Caco-2 (cell line): ENCODE measurements at regions not wholly inside any gene's neighbourhood (a gene's known extent, or its start where the extent isn't known, plus 50 kb on each side); places are given as distances from the start of the nearest gene placed in this dataset.

Experiments used
- BruUV-seq: library from RNA; stranded (reverse); fragments of 400-500 nt; replicated peaks from 2 replicates; lab custom pipeline; 2021; lab: Mats Ljungman, UMichigan
- CTCF ChIA-PET: fragments of 300-600 bp; sonication (Branson Sonifier 250); formaldehyde crosslinking; loops from one replicate; lab custom pipeline; 2022; ENCODE audit warnings: antibody characterized with exemption; lab: Charles Lee
- POLR2A ChIA-PET: fragments of 300-600 bp; sonication (Branson Sonifier 250); formaldehyde crosslinking; loops from one replicate; lab custom pipeline; 2022; ENCODE audit warnings: antibody characterized with exemption; lab: Charles Lee
- DNase-seq, 2 experiments: peaks; one replicate each; pipeline versions ENCODE4 v3.0.0 to v3.0.0-alpha.2; 2020 to 2022
- H3K27me3 ChIP-seq: replicated peaks from 2 replicates; pipeline ENCODE4 v1.6.0; 2011; ENCODE audit warnings: low read length; ENCODE audit not compliant: control insufficient read depth, insufficient read depth
- H3K36me3 ChIP-seq: 2 replicates; pipeline ENCODE4 v1.5.1; 2011; ENCODE audit warnings: low read length; ENCODE audit not compliant: control insufficient read depth, insufficient read depth
- H3K4me1 ChIP-seq: fragments of 250-450 bp; sonication (Bioruptor Pico); 2 replicates; pipeline ENCODE4 v1.5.1; 2020; ENCODE audit warnings: mild to moderate bottlenecking
- H3K4me3 ChIP-seq: 2 replicates; pipeline ENCODE4 v1.5.1; 2011; ENCODE audit warnings: low read depth, mild to moderate bottlenecking, control low read depth, low read length
- H3K9me3 ChIP-seq: fragments of 250-450 bp; sonication (Bioruptor Pico); 2 replicates; pipeline ENCODE4 v1.5.1; 2020; ENCODE audit warnings: mild to moderate bottlenecking, moderate library complexity
- H3K27ac Mint-ChIP-seq: one replicate; pipeline ENCODE4 v1.8.0; 2022; ENCODE audit warnings: mixed read lengths; ENCODE audit not compliant: unreplicated experiment
- H3K27me3 Mint-ChIP-seq: one replicate; pipeline ENCODE4 v1.8.0; 2022; ENCODE audit warnings: mixed read lengths; ENCODE audit not compliant: insufficient read depth, unreplicated experiment
- H3K36me3 Mint-ChIP-seq: one replicate; pipeline ENCODE4 v1.8.0; 2022; ENCODE audit warnings: mild to moderate bottlenecking, mixed read lengths; ENCODE audit not compliant: insufficient read depth, unreplicated experiment
- H3K4me1 Mint-ChIP-seq: one replicate; pipeline ENCODE4 v1.8.0; 2022; ENCODE audit warnings: low read depth, mixed read lengths; ENCODE audit not compliant: unreplicated experiment
- H3K4me3 Mint-ChIP-seq: one replicate; pipeline ENCODE4 v1.8.0; 2022; ENCODE audit warnings: mild to moderate bottlenecking, moderate library complexity, mixed read lengths; ENCODE audit not compliant: unreplicated experiment
- H3K9me3 Mint-ChIP-seq: one replicate; pipeline ENCODE4 v1.8.0; 2022; ENCODE audit warnings: mixed read lengths; ENCODE audit not compliant: unreplicated experiment
- intact Hi-C: fragments of 100-400 bp; cut with micrococcal nuclease; formaldehyde crosslinking; loops from one replicate; pipeline ENCODE4 v1.10.0; 2022; ENCODE audit not compliant: unreplicated experiment
- TF ChIP-seq, protein P1 (sequence below), 2 experiments: fragments of 200-600 bp in 1 of 2; IDR thresholded peaks; 1 replicate in 1 of 2; 2 replicates in 1 of 2; pipeline versions ENCODE4 v1.5.1 to v1.8.0; 2011 to 2022; ENCODE audit warnings: antibody characterized with exemption in 1 of 2, control low read depth in 1 of 2, inconsistent platforms in 1 of 2, low read depth in 1 of 2, low read length in 1 of 2, mild to moderate bottlenecking in 1 of 2, moderate library complexity in 1 of 2; ENCODE audit not compliant: insufficient read depth in 1 of 2, severe bottlenecking in 1 of 2, unreplicated experiment in 1 of 2

DNA sequence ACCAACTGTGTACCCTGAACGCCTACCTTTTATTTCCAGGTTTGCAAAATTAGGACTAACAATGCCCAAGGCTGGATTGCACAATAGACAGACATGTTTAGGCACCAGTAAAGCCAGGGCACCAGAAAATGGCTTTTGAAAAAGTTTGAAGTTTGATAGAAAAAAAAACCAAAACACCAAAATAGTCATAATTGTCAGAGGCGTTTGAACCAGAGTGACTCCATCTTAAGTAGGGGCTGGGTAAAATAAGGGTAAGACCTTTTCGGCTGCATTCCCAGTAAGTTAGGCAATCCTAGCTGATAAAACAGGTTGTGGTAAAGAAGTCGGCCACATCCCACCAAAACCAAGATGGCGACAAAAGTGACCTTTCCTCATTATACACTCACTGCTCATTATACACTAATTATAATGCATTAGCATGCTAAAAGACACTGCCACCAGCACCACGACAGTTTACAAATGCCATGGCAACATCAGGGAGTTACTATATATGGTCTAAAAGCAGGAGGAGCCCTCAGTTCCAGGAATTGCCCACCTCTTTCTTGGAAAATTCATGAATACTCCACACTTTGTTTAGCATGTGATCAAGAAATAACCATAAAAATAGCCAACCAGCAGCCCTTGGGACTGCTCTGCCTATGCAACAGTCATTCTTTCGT, 71.2 kb upstream of the EPCAM start:
- no peaks in the 10 kb centered on the region for H3K27me3 ChIP-seq
- no peaks in the 10 kb centered on the region for H3K36me3 ChIP-seq
- TF ChIP-seq, protein P1, sequence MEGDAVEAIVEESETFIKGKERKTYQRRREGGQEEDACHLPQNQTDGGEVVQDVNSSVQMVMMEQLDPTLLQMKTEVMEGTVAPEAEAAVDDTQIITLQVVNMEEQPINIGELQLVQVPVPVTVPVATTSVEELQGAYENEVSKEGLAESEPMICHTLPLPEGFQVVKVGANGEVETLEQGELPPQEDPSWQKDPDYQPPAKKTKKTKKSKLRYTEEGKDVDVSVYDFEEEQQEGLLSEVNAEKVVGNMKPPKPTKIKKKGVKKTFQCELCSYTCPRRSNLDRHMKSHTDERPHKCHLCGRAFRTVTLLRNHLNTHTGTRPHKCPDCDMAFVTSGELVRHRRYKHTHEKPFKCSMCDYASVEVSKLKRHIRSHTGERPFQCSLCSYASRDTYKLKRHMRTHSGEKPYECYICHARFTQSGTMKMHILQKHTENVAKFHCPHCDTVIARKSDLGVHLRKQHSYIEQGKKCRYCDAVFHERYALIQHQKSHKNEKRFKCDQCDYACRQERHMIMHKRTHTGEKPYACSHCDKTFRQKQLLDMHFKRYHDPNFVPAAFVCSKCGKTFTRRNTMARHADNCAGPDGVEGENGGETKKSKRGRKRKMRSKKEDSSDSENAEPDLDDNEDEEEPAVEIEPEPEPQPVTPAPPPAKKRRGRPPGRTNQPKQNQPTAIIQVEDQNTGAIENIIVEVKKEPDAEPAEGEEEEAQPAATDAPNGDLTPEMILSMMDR (IDR thresholded peaks at IDR 0.05; ENCODE audit: insufficient read depth in 1 of 2, low read depth in 1 of 2, low read length in 1 of 2, severe bottlenecking in 1 of 2, unreplicated experiment in 1 of 2): no peak
- no peaks in the 10 kb centered on the region for H3K9me3 ChIP-seq
- BruUV-seq: no TSS peak
- DNase-seq: no peak
- peaks cover 43% of the 10 kb centered on the region for H3K4me1 Mint-ChIP-seq
- H3K4me3 Mint-ChIP-seq: no peak overlapping the region
- H3K4me1 ChIP-seq: peaks cover 71% of the 10 kb centered on the region
- no peaks in the 10 kb centered on the region for H3K27me3 Mint-ChIP-seq
- no peak overlapping the region for H3K27ac Mint-ChIP-seq
- ChIA-PET POLR2A (no interaction called here), CTCF (no interaction called here)
- H3K4me3 ChIP-seq: no peak overlapping the region
- no peaks in the 10 kb centered on the region for H3K36me3 Mint-ChIP-seq
- H3K9me3 Mint-ChIP-seq: no peaks in the 10 kb centered on the region
- intact Hi-C loops: no loop called here

DNA sequence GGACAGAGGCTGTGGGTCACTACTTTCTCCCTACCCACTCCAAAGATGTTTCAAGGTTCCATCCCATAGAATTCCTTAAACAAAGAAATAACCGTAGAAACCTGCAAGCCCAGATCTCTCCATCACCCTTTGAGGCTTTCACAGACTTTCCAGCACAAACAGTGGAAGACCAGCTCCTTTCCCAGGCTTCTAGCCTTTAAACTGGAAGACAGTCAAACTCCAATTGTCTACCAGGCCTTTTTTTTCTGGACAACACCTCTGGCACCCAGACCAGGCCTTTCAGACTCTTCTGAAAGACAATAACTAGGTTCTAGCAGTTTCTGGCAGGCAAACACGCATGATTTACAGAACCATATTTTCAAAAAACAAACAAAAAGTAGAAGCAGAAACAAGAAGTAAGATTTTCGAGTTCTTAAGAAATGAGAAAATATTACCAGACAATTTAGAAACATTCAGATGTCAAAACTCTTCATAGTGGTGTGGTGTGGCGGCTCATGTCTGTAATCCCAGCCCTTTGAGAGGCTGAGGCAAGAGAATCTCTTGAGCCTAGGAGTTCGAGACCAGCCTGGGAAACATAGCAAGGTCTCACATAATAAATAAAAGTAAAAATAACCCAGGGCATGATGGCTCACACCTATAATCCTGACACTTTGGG, 73.0 kb upstream of the EPCAM start:
- CTCF ChIA-PET: no interaction called here
- Histone ChIP-seq H3K27me3 (no peaks in the 10 kb centered on the region), H3K4me1 (peaks cover 66% of the 10 kb centered on the region), H3K4me3 (no peak overlapping the region), H3K9me3 (no peaks in the 10 kb centered on the region), H3K36me3 (no peaks in the 10 kb centered on the region)
- POLR2A ChIA-PET: no interaction called here
- TF ChIP-seq, protein P1 (IDR thresholded peaks at IDR 0.05; ENCODE audit: insufficient read depth in 1 of 2, low read depth in 1 of 2, low read length in 1 of 2, severe bottlenecking in 1 of 2, unreplicated experiment in 1 of 2): no peak
- Mint-ChIP-seq H3K36me3 (no peaks in the 10 kb centered on the region), H3K27ac (peak overlapping the region; percentile 38), H3K27me3 (no peaks in the 10 kb centered on the region), H3K4me3 (no peak overlapping the region), H3K4me1 (peaks cover 34% of the 10 kb centered on the region), H3K9me3 (no peaks in the 10 kb centered on the region)
- intact Hi-C loops: no loop called here
- DNase-seq: no peak
- no TSS peak for BruUV-seq

DNA sequence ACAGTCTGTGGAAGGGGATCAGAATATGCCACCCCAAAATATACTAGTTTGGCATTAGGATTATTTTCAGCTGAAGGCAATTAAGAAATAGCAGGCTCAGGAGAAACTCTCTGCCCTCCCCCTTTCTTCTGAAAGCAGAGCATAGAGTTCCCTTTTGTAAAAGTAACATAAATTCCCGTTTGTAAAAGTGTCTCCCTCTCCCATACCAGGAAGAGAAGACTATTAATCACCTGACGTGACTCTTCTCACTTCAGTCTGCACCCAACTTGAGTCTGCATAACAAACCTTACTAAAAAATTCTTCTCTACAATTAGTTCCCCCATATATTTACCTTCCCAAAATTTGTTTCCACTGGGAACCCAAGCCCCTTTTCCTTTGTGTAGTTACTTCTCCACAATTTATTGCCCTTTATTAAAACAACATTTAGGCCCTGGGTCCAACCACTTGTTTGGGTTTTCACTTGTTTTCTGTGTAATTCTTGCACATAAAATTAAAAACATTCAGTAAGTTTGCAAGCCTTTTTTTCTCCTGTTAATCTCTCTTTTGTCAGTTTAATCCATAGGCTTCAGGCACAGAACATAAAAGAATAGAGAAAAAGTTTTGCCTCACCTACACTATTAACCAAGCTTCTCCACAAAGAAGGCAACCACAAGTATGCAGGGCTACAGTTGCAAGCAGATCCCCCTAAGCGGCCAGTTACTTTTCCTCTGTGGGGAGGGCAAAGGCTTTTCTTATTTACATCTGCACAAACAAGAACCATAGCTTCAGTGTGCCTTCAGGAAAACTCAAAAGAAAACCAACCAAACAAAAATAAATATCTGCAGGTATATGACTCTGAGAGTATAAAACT, 73.8 kb upstream of the EPCAM start:
- no peaks in the 10 kb centered on the region for H3K36me3 Mint-ChIP-seq
- DNase-seq: no peak
- CTCF ChIA-PET: no interaction called here
- H3K9me3 Mint-ChIP-seq: no peaks in the 10 kb centered on the region
- H3K4me1 Mint-ChIP-seq: peaks cover 27% of the 10 kb centered on the region
- Histone ChIP-seq H3K9me3 (no peaks in the 10 kb centered on the region), H3K4me1 (peaks cover 59% of the 10 kb centered on the region), H3K27me3 (no peaks in the 10 kb centered on the region), H3K36me3 (no peaks in the 10 kb centered on the region), H3K4me3 (no peak overlapping the region)
- no TSS peak for BruUV-seq
- intact Hi-C loops: no loop called here
- POLR2A ChIA-PET: no interaction called here
- H3K27me3 Mint-ChIP-seq: no peaks in the 10 kb centered on the region
- TF ChIP-seq, protein P1 (IDR thresholded peaks at IDR 0.05; ENCODE audit: insufficient read depth in 1 of 2, low read depth in 1 of 2, low read length in 1 of 2, severe bottlenecking in 1 of 2, unreplicated experiment in 1 of 2): no peak
- H3K27ac Mint-ChIP-seq: peak overlapping the region; percentile 7
- H3K4me3 Mint-ChIP-seq: no peak overlapping the region
